ENCODE measurements at regions not wholly inside any gene's neighbourhood (a gene's known extent, or its start where the extent isn't known, plus 50 kb on each side); places are given as distances from the start of the nearest gene placed in this dataset.

- DNase-seq: no peak
- Histone ChIP-seq H3K36me3 (no peaks in the 10 kb centered on the region), H3K4me1 (no peaks in the 10 kb centered on the region), H3K9me3 (no peaks in the 10 kb centered on the region), H3K27ac (no peak overlapping the region), H3K4me3 (no peak overlapping the region), H3K27me3 (no peaks in the 10 kb centered on the region)
- intact Hi-C loops (cut with DNase I): no loop called here
- TF ChIP-seq CTCF (IDR thresholded peaks at IDR 0.05) (no peak), EP300 (IDR thresholded peaks at IDR 0.05) (no peak), POLR2A (IDR thresholded peaks at IDR 0.05) (no peak), POLR2AphosphoS5 (IDR thresholded peaks at IDR 0.05) (no peak)
- WGBS, 2 donors: 88 to 95% methylated on average over 2 of the region's 2 CpGs
Observed at GRCh38 chr2:15686643-15687042, 95.0 kb downstream of the DDX1 start.

GRCh38 chr2:15687243-15687642, 95.6 kb downstream of the DDX1 start:
- 84 to 85% methylated on average over 1 of the region's 1 CpG for WGBS, 2 donors
- DNase-seq: no peak
- no peak overlapping the region for H3K27ac ChIP-seq
- H3K9me3 ChIP-seq: no peaks in the 10 kb centered on the region
- intact Hi-C loops (cut with DNase I): no loop called here
- no peaks in the 10 kb centered on the region for H3K4me1 ChIP-seq
- no peaks in the 10 kb centered on the region for H3K36me3 ChIP-seq
- no peak overlapping the region for H3K4me3 ChIP-seq
- TF ChIP-seq POLR2AphosphoS5 (IDR thresholded peaks at IDR 0.05) (no peak), EP300 (IDR thresholded peaks at IDR 0.05) (no peak), POLR2A (IDR thresholded peaks at IDR 0.05) (no peak), CTCF (IDR thresholded peaks at IDR 0.05) (no peak)
- no peaks in the 10 kb centered on the region for H3K27me3 ChIP-seq

- Histone ChIP-seq H3K9me3 (no peaks in the 10 kb centered on the region), H3K4me3 (no peak overlapping the region), H3K36me3 (no peaks in the 10 kb centered on the region), H3K27me3 (no peaks in the 10 kb centered on the region), H3K27ac (no peak overlapping the region), H3K4me1 (no peaks in the 10 kb centered on the region)
- DNase-seq: no peak
- WGBS, 2 donors: 83% methylated on average over 6 of the region's 6 CpGs
- no peak for TF ChIP-seq POLR2AphosphoS5 (IDR thresholded peaks at IDR 0.05)
- no peak for TF ChIP-seq CTCF (IDR thresholded peaks at IDR 0.05)
- no peak for TF ChIP-seq EP300 (IDR thresholded peaks at IDR 0.05)
- no peak for TF ChIP-seq POLR2A (IDR thresholded peaks at IDR 0.05)
- intact Hi-C loops (cut with DNase I): no loop called here
Observed at GRCh38 chr2:15687720-15688119, 96.1 kb downstream of the DDX1 start.

- Histone ChIP-seq H3K9me3 (no peaks in the 10 kb centered on the region), H3K4me3 (no peak overlapping the region), H3K4me1 (no peaks in the 10 kb centered on the region), H3K27me3 (no peaks in the 10 kb centered on the region), H3K27ac (no peak overlapping the region), H3K36me3 (no peaks in the 10 kb centered on the region)
- no peak for DNase-seq
- intact Hi-C loops (cut with DNase I): no loop called here
- 63 to 70% methylated on average over 8 of the region's 8 CpGs for WGBS, 2 donors
- TF ChIP-seq EP300 (IDR thresholded peaks at IDR 0.05) (no peak), POLR2A (IDR thresholded peaks at IDR 0.05) (no peak), POLR2AphosphoS5 (IDR thresholded peaks at IDR 0.05) (no peak), CTCF (IDR thresholded peaks at IDR 0.05) (no peak)
Observed at GRCh38 chr2:15688924-15689568, 97.4 kb downstream of the DDX1 start.

GRCh38 chr2:15689654-15690053, 98.0 kb downstream of the DDX1 start:
- Histone ChIP-seq H3K9me3 (no peaks in the 10 kb centered on the region), H3K4me3 (no peak overlapping the region), H3K27me3 (no peaks in the 10 kb centered on the region), H3K36me3 (no peaks in the 10 kb centered on the region), H3K27ac (no peak overlapping the region), H3K4me1 (no peaks in the 10 kb centered on the region)
- intact Hi-C loops (cut with DNase I): no loop called here
- 79 to 88% methylated on average over 10 of the region's 10 CpGs for WGBS, 2 donors
- DNase-seq: no peak
- TF ChIP-seq POLR2AphosphoS5 (IDR thresholded peaks at IDR 0.05) (no peak), POLR2A (IDR thresholded peaks at IDR 0.05) (no peak)

Data from sigmoid colon (tissue), 6 donors.